ENCODE measurements at regions not wholly inside any gene's neighbourhood (a gene's known extent, or its start where the extent isn't known, plus 50 kb on each side); places are given as distances from the start of the nearest gene placed in this dataset.

GRCh38 chr2:207338610-207339009 lies 172.9 kb upstream of the KLF7 start:
- no peak for TF ChIP-seq CTCF (IDR thresholded peaks at IDR 0.05)
- TF ChIP-seq, protein P1, sequence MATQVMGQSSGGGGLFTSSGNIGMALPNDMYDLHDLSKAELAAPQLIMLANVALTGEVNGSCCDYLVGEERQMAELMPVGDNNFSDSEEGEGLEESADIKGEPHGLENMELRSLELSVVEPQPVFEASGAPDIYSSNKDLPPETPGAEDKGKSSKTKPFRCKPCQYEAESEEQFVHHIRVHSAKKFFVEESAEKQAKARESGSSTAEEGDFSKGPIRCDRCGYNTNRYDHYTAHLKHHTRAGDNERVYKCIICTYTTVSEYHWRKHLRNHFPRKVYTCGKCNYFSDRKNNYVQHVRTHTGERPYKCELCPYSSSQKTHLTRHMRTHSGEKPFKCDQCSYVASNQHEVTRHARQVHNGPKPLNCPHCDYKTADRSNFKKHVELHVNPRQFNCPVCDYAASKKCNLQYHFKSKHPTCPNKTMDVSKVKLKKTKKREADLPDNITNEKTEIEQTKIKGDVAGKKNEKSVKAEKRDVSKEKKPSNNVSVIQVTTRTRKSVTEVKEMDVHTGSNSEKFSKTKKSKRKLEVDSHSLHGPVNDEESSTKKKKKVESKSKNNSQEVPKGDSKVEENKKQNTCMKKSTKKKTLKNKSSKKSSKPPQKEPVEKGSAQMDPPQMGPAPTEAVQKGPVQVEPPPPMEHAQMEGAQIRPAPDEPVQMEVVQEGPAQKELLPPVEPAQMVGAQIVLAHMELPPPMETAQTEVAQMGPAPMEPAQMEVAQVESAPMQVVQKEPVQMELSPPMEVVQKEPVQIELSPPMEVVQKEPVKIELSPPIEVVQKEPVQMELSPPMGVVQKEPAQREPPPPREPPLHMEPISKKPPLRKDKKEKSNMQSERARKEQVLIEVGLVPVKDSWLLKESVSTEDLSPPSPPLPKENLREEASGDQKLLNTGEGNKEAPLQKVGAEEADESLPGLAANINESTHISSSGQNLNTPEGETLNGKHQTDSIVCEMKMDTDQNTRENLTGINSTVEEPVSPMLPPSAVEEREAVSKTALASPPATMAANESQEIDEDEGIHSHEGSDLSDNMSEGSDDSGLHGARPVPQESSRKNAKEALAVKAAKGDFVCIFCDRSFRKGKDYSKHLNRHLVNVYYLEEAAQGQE (IDR thresholded peaks at IDR 0.05; ENCODE audit: insufficient read depth in 1 of 2, low read depth in 2 of 2, low read length in 1 of 2) = no peak
- TF ChIP-seq POLR2AphosphoS5 (IDR thresholded peaks at IDR 0.05; ENCODE audit: low read depth, low read length) = no peak

Data from Panc1 (cell line).